WTC11 (cell line): ENCODE measurements at regions not wholly inside any gene's neighbourhood (a gene's known extent, or its start where the extent isn't known, plus 50 kb on each side); places are given as distances from the start of the nearest gene placed in this dataset.

Source experiments
- ATAC-seq: fragments of 200-7000 bp; cut with Tn5 transposase; 2 replicates; pipeline ENCODE4 v1.10.0; 2021; ENCODE audit warnings: mild to moderate bottlenecking, moderate library complexity
- CTCF ChIA-PET: fragments of 300-600 bp; sonication (Branson Sonifier 250); formaldehyde crosslinking; loops from one replicate; lab custom pipeline; 2021; ENCODE audit warnings: antibody characterized with exemption; lab: Charles Lee
- POLR2A ChIA-PET: fragments of 350-600 bp; sonication (Branson Sonifier 250); formaldehyde crosslinking; loops from one replicate; lab custom pipeline; 2021; ENCODE audit warnings: antibody characterized with exemption; lab: Charles Lee
- DNase-seq: peaks from one replicate; pipeline ENCODE4 v3.0.0; 2021; ENCODE audit warnings: low spot score
- H3K27ac Mint-ChIP-seq: 2 replicates; pipeline ENCODE4 v1.8.0; 2021; ENCODE audit warnings: mixed read lengths
- H3K27me3 Mint-ChIP-seq: 2 replicates; pipeline ENCODE4 v1.8.0; 2021; ENCODE audit warnings: low read depth, mild to moderate bottlenecking, moderate library complexity, mixed read lengths
- H3K36me3 Mint-ChIP-seq: 2 replicates; pipeline ENCODE4 v1.8.0; 2021; ENCODE audit warnings: mixed read lengths
- H3K4me1 Mint-ChIP-seq: 2 replicates; pipeline ENCODE4 v1.8.0; 2022; ENCODE audit warnings: mixed read lengths
- H3K4me3 Mint-ChIP-seq: 2 replicates; pipeline ENCODE4 v1.8.0; 2021; ENCODE audit warnings: mild to moderate bottlenecking, moderate library complexity, mixed read lengths
- H3K9me3 Mint-ChIP-seq: 2 replicates; pipeline ENCODE4 v1.8.0; 2021; ENCODE audit warnings: mixed read lengths
- AFF4 ChIP-seq: sonication (generic); formaldehyde crosslinking; IDR thresholded peaks from 2 replicates; pipeline ENCODE4 v1.8.1; 2023; ENCODE audit warnings: mild to moderate bottlenecking, missing genetic modification reagents, borderline replicate concordance
- ATF6 ChIP-seq: sonication (generic); formaldehyde crosslinking; IDR thresholded peaks from 2 replicates; pipeline ENCODE4 v1.8.1; 2023; ENCODE audit warnings: mild to moderate bottlenecking, missing genetic modification reagents
- E2F1 ChIP-seq: sonication (generic); formaldehyde crosslinking; IDR thresholded peaks from 2 replicates; pipeline ENCODE4 v1.8.0; 2022; ENCODE audit warnings: mild to moderate bottlenecking, missing genetic modification reagents
- GABPB1 ChIP-seq: sonication (generic); formaldehyde crosslinking; IDR thresholded peaks from 2 replicates; pipeline ENCODE4 v1.8.1; 2023; ENCODE audit warnings: mild to moderate bottlenecking, missing genetic modification reagents
- GTF2I ChIP-seq: fragments of 250-450 bp; sonication (Bioruptor Pico); conservative IDR thresholded peaks from 2 replicates; pipeline ENCODE4 v1.4.0; 2021; ENCODE audit warnings: mild to moderate bottlenecking
- JAZF1 ChIP-seq: fragments of 250-450 bp; sonication (Bioruptor Pico); IDR thresholded peaks from 2 replicates; pipeline ENCODE4 v1.9.0; 2021; ENCODE audit warnings: moderate library complexity, mild to moderate bottlenecking, inconsistent platforms
- NFATC4 ChIP-seq: fragments of 250-450 bp; sonication (Bioruptor Pico); IDR thresholded peaks from 2 replicates; pipeline ENCODE4 v1.9.0; 2021; ENCODE audit warnings: mild to moderate bottlenecking
- NR1H2 ChIP-seq: sonication (generic); formaldehyde crosslinking; IDR thresholded peaks from 2 replicates; pipeline ENCODE4 v1.9.0; 2021; ENCODE audit warnings: mild to moderate bottlenecking, moderate library complexity, missing genetic modification reagents
- PREB ChIP-seq: sonication (generic); formaldehyde crosslinking; IDR thresholded peaks from 2 replicates; pipeline ENCODE4 v1.8.1; 2022; ENCODE audit warnings: mild to moderate bottlenecking, missing genetic modification reagents, moderate library complexity, borderline replicate concordance
- PRRX2 ChIP-seq: fragments of 250-450 bp; sonication (Bioruptor Pico); IDR thresholded peaks from 2 replicates; pipeline ENCODE4 v1.8.0; 2021; ENCODE audit warnings: mild to moderate bottlenecking
- SMAD3 ChIP-seq: sonication (generic); formaldehyde crosslinking; IDR thresholded peaks from 2 replicates; pipeline ENCODE4 v1.8.0; 2022; ENCODE audit warnings: missing genetic modification reagents, mild to moderate bottlenecking, borderline replicate concordance
- SP1 ChIP-seq: sonication (generic); formaldehyde crosslinking; conservative IDR thresholded peaks from 2 replicates; pipeline ENCODE4 v1.8.1; 2022; ENCODE audit warnings: missing genetic modification reagents
- TEAD1 ChIP-seq: sonication (generic); formaldehyde crosslinking; IDR thresholded peaks from 2 replicates; pipeline ENCODE4 v1.8.0; 2022; ENCODE audit warnings: mild to moderate bottlenecking, missing genetic modification reagents
- TEAD4 ChIP-seq: sonication (generic); formaldehyde crosslinking; IDR thresholded peaks from 2 replicates; pipeline ENCODE4 v1.8.0; 2022; ENCODE audit warnings: mild to moderate bottlenecking, missing genetic modification reagents
- ZBTB21 ChIP-seq: sonication (generic); formaldehyde crosslinking; IDR thresholded peaks from 2 replicates; pipeline ENCODE4 v1.8.1; 2023; ENCODE audit warnings: mild to moderate bottlenecking, missing genetic modification reagents, borderline replicate concordance
- ZBTB43 ChIP-seq: sonication (generic); formaldehyde crosslinking; IDR thresholded peaks from 2 replicates; pipeline ENCODE4 v1.8.1; 2023; ENCODE audit warnings: mild to moderate bottlenecking, missing genetic modification reagents
- ZNF121 ChIP-seq: sonication (generic); formaldehyde crosslinking; IDR thresholded peaks from 2 replicates; pipeline ENCODE4 v1.8.0; 2023; ENCODE audit warnings: missing genetic modification reagents
- ZNF219 ChIP-seq: sonication (generic); formaldehyde crosslinking; IDR thresholded peaks from 2 replicates; pipeline ENCODE4 v1.8.0; 2023; ENCODE audit warnings: missing genetic modification reagents, mild to moderate bottlenecking, borderline replicate concordance
- ZNF232 ChIP-seq: sonication (generic); formaldehyde crosslinking; IDR thresholded peaks from 2 replicates; pipeline ENCODE4 v1.8.0; 2022; ENCODE audit warnings: mild to moderate bottlenecking, missing genetic modification reagents
- ZNF425 ChIP-seq: fragments of 250-450 bp; sonication (Bioruptor Pico); conservative IDR thresholded peaks from 2 replicates; pipeline ENCODE4 v1.9.0; 2021; ENCODE audit warnings: mild to moderate bottlenecking

- TF ChIP-seq ZBTB43 (CRISPR knock-in tag) (no peak), GTF2I (CRISPR knock-in tag) (no peak), JAZF1 (CRISPR knock-in tag) (no peak), GABPB1 (CRISPR knock-in tag) (no peak), ZBTB21 (CRISPR knock-in tag) (no peak), ZNF219 (CRISPR knock-in tag) (no peak)
Observed at GRCh38 chr20:24769878-24770627, 179.0 kb upstream of the CST7 start (continued).

GRCh38 chr20:24770628-24771541 is 178.2 kb upstream of the CST7 start:
- no peaks in the 10 kb centered on the region; the same call in 1 of the 2 replicates for H3K27me3 Mint-ChIP-seq
- H3K36me3 Mint-ChIP-seq, result peaks cover 4% of the 10 kb centered on the region; the same call in 1 of the 2 replicates
- H3K9me3 Mint-ChIP-seq, result peaks cover 15% of the 10 kb centered on the region
- no peak overlapping the region for H3K27ac Mint-ChIP-seq
- H3K4me3 Mint-ChIP-seq, result no peak overlapping the region
- peaks cover 15% of the 10 kb centered on the region for H3K4me1 Mint-ChIP-seq
- ATAC-seq, result no peak
- DNase-seq, result no peak
- ChIA-PET CTCF (no interaction called here), POLR2A (no interaction called here)
- no peak for TF ChIP-seq TEAD4 (CRISPR knock-in tag)
- TF ChIP-seq E2F1 (CRISPR knock-in tag), result no peak
- no peak for TF ChIP-seq GTF2I (CRISPR knock-in tag)
- no peak for TF ChIP-seq ZNF232
- no peak for TF ChIP-seq ATF6
- no peak for TF ChIP-seq TEAD1
- no peak for TF ChIP-seq SMAD3
- no peak for TF ChIP-seq NFATC4 (CRISPR knock-in tag)
- no peak for TF ChIP-seq ZNF425 (CRISPR knock-in tag)
- no peak for TF ChIP-seq ZNF121 (CRISPR knock-in tag)
- TF ChIP-seq SP1 (CRISPR knock-in tag), result no peak
- no peak for TF ChIP-seq NR1H2 (CRISPR knock-in tag)
- no peak for TF ChIP-seq PREB (CRISPR knock-in tag)
- no peak for TF ChIP-seq AFF4 (CRISPR knock-in tag)
- no peak for TF ChIP-seq PRRX2 (CRISPR knock-in tag)
